ENCODE measurements at regions not wholly inside any gene's neighbourhood (a gene's known extent, or its start where the extent isn't known, plus 50 kb on each side); places are given as distances from the start of the nearest gene placed in this dataset.

GRCh38 chr4:111797455-111798163 is 347.6 kb upstream of the FAM241A start:
- Mint-ChIP-seq H3K4me1 (peaks cover 20% of the 10 kb centered on the region), H3K27me3 (ENCODE audit: low read depth) (no peaks in the 10 kb centered on the region), H3K4me3 (no peak overlapping the region), H3K36me3 (no peaks in the 10 kb centered on the region), H3K27ac (no peak overlapping the region), H3K9me3 (no peaks in the 10 kb centered on the region)
- TF ChIP-seq, protein P1, sequence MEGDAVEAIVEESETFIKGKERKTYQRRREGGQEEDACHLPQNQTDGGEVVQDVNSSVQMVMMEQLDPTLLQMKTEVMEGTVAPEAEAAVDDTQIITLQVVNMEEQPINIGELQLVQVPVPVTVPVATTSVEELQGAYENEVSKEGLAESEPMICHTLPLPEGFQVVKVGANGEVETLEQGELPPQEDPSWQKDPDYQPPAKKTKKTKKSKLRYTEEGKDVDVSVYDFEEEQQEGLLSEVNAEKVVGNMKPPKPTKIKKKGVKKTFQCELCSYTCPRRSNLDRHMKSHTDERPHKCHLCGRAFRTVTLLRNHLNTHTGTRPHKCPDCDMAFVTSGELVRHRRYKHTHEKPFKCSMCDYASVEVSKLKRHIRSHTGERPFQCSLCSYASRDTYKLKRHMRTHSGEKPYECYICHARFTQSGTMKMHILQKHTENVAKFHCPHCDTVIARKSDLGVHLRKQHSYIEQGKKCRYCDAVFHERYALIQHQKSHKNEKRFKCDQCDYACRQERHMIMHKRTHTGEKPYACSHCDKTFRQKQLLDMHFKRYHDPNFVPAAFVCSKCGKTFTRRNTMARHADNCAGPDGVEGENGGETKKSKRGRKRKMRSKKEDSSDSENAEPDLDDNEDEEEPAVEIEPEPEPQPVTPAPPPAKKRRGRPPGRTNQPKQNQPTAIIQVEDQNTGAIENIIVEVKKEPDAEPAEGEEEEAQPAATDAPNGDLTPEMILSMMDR (IDR thresholded peaks at IDR 0.05; ENCODE audit: unreplicated experiment) = no peak
- DNase-seq (ENCODE audit: low spot score in 2 of 2, unreplicated experiment in 2 of 2) = no peak

DNA sequence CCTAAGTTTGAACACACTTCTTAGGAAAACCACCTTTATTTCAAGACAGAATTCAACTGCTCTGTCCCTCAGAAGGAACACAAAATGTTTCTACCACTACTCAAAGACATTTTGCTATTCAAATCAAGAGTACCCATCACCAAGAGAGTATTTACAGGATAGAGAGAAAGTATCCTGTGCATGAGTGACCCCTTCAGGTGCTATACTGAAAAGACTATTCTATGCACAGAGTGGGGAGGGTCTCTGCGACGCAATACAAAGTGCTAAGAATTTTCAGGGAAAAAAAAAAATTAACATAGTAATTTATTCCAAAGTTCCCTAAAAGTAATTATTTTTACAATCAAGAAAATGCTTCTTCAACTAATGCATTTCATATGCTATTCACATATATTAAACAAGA is 346.4 kb upstream of the FAM241A start:
- no peak overlapping the region for H3K27ac Mint-ChIP-seq
- H3K9me3 Mint-ChIP-seq = no peaks in the 10 kb centered on the region
- no peak for DNase-seq (ENCODE audit: low spot score in 2 of 2, unreplicated experiment in 2 of 2)
- TF ChIP-seq, protein P1 (IDR thresholded peaks at IDR 0.05; ENCODE audit: unreplicated experiment) = no peak
- H3K27me3 Mint-ChIP-seq (ENCODE audit: low read depth) = no peaks in the 10 kb centered on the region
- H3K36me3 Mint-ChIP-seq = no peaks in the 10 kb centered on the region
- H3K4me3 Mint-ChIP-seq = no peak overlapping the region
- peaks cover 14% of the 10 kb centered on the region for H3K4me1 Mint-ChIP-seq

- H3K27ac Mint-ChIP-seq = no peak overlapping the region
- peaks cover 18% of the 10 kb centered on the region for H3K4me1 Mint-ChIP-seq
- TF ChIP-seq, protein P1 (IDR thresholded peaks at IDR 0.05; ENCODE audit: unreplicated experiment) = no peak
- H3K27me3 Mint-ChIP-seq (ENCODE audit: low read depth) = no peaks in the 10 kb centered on the region
- no peak for DNase-seq (ENCODE audit: low spot score in 2 of 2, unreplicated experiment in 2 of 2)
- no peak overlapping the region for H3K4me3 Mint-ChIP-seq
- H3K9me3 Mint-ChIP-seq = no peaks in the 10 kb centered on the region
- no peaks in the 10 kb centered on the region for H3K36me3 Mint-ChIP-seq
Observed at GRCh38 chr4:111800551-111800950, 344.7 kb upstream of the FAM241A start.

DNA sequence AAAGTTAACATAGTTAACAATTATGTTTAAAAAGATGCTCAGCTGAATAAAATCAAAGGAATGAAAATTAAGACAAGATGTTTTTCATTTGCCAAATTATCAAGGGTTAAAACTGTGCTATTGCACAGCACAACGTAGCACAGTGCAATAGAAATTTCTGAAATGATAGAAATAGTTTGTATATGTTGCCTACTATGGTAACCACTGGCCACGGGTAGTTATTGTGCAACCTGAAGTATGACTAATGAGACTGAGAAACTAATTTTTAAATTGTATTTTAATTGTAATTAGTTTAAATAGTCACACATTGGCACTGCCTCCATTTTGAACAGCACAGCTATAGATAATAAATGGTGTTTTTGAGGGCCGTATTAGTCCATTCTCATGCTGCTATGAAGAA is 343.1 kb upstream of the FAM241A start:
- H3K9me3 Mint-ChIP-seq = no peaks in the 10 kb centered on the region

GRCh38 chr4:111806331-111806730 is 338.9 kb upstream of the FAM241A start:
- no peak for DNase-seq (ENCODE audit: low spot score in 2 of 2, unreplicated experiment in 2 of 2)
- no peak overlapping the region for H3K4me3 Mint-ChIP-seq
- TF ChIP-seq, protein P1 (IDR thresholded peaks at IDR 0.05; ENCODE audit: unreplicated experiment) = no peak
- H3K9me3 Mint-ChIP-seq = no peaks in the 10 kb centered on the region
- H3K27me3 Mint-ChIP-seq (ENCODE audit: low read depth) = peaks cover 9% of the 10 kb centered on the region
- peaks cover 9% of the 10 kb centered on the region for H3K4me1 Mint-ChIP-seq
- no peak overlapping the region for H3K27ac Mint-ChIP-seq
- no peaks in the 10 kb centered on the region for H3K36me3 Mint-ChIP-seq

More for the DNA sequence above, 343.1 kb upstream of the FAM241A start:
- TF ChIP-seq, protein P1 (IDR thresholded peaks at IDR 0.05; ENCODE audit: unreplicated experiment) = no peak
- Mint-ChIP-seq H3K27ac (no peak overlapping the region), H3K4me3 (no peak overlapping the region), H3K4me1 (peaks cover 12% of the 10 kb centered on the region), H3K36me3 (no peaks in the 10 kb centered on the region), H3K27me3 (ENCODE audit: low read depth) (no peaks in the 10 kb centered on the region)
- DNase-seq (ENCODE audit: low spot score in 2 of 2, unreplicated experiment in 2 of 2) = no peak
